ENCODE measurements at regions not wholly inside any gene's neighbourhood (a gene's known extent, or its start where the extent isn't known, plus 50 kb on each side); places are given as distances from the start of the nearest gene placed in this dataset.

DNA sequence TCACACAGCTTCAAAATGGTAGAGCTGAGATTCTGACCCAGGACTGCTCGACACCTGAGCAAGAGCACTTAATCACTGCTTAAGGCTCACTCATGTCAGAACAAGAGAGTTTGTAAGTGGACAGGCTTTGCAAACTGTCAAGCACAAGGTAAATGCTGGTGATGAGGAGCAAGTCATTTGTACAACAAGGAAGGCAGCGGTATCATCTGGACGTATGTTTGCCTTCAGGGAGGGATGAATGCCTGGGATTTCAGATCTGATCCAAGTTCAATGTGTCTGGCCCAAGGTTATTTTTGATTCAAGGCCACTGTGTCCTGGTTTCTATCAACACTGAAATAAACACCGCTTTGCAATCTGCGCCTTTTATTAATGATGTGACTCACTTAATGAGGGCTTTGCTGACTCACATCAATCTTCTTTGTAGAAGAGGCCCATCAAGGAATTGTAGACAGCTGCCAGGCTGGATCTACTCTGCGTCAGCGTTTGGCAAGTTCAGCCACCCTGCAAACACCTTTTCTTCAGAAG lies 174.4 kb upstream of the HS3ST3A1 start:
- DNase-seq (no peak), ATAC-seq (ENCODE audit: low read depth in 2 of 2) (no peak)
- Mint-ChIP-seq H3K27me3 (peaks cover 0 to 5% (median 0%) of the 10 kb centered on the region in 3 donors), H3K4me1 (no peaks in the 10 kb centered on the region), H3K36me3 (peaks cover 24 to 26% of the 10 kb centered on the region in 2 donors), H3K27ac (no peak overlapping the region), H3K9me3 (peaks cover 8 to 47% (median 22%) of the 10 kb centered on the region in 7 donors), H3K4me3 (no peak overlapping the region)

DNA sequence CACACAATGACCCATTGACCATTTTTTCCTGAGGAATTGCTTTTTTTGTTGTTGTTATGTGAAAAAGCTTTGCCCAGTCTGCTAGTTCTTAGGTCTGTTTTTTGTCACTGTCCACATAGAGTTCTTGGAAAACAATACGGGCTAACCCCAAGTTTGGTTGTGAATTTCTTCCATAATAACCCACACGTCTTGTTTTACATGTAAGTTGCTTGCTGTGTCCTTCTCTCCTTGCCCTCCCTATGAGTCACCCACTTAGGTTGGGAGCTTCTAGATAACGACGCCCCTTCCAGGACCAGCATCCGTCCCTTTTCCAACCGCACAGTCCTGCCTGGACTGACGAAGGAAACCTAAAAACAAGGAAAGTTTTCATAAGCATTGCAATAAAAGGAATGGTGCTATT lies 175.3 kb upstream of the HS3ST3A1 start:
- DNase-seq (no peak), ATAC-seq (ENCODE audit: low read depth in 2 of 2) (no peak)
- H3K27ac Mint-ChIP-seq, result no peak overlapping the region
- H3K4me1 Mint-ChIP-seq, result no peaks in the 10 kb centered on the region
- H3K36me3 Mint-ChIP-seq, result peaks cover 21% of the 10 kb centered on the region in 2 donors
- H3K27me3 Mint-ChIP-seq, result peaks cover 0 to 5% (median 0%) of the 10 kb centered on the region in 3 donors
- no peak overlapping the region for H3K4me3 Mint-ChIP-seq
- peaks cover 8 to 39% (median 18%) of the 10 kb centered on the region in 7 donors for H3K9me3 Mint-ChIP-seq

DNA sequence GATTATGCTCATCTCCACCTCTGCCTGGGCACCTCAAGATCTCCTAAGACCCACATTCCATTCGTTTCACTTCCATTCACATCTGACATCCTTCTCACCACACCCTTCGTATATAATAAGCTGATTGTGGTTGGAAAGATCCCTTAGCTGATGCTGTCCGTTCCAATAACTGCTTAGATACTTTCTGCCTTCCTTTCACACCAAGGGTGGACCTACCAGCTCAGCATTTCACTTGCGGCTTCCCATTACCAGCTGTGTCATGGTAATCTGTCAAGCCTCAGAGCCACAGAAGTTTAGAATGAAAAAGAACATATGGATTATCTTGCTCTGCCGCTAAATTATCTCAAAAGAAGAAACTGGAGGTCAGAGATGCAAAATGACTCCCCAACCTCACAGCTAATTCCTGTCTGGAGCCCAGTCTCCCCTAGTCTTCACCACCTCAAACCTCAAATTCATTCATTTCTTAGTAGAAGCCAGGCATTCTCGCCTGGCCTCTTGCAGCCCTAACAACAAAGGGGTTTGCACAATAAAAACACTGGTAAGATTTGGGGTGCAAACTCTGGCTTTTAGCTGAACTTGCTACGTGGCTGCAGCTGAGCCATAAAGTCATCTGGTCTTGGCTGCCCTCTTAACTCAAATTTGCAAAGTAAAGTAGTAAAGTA lies 182.8 kb upstream of the HS3ST3A1 start:
- Mint-ChIP-seq H3K9me3 (peaks cover 0 to 13% (median 6%) of the 10 kb centered on the region in 7 donors), H3K4me3 (no peak overlapping the region)

DNA sequence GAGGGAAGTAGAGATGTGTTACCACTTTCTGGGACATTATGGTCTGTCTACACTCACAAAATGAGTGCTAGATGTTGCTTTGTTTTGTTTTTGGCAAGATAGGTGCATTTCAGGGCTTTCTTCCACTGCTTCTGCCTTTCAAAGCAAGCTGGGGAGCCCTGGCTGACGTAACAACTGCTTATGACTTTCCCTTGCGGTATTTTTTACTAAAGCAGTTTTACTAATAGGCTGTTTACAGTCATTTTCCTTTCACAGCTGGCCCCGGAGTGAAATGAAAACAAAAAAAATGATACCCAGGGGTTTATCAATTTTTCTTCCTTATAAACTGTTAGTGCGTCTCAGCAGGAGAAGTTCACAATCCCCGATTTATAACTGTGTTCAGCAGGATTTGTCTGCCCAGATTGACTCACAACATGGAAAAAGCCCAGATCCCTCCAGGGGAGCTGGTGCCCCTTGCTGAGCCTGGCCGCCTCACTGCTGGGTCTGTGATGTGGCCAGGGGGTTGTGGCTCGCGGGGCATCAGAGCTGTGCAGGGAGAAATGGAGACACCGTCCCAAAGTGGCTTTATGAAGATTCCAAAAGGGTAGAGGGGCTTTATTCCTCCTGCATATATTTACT lies 184.4 kb upstream of the HS3ST3A1 start:
- ATAC-seq (ENCODE audit: low read depth in 2 of 2) (no peak), DNase-seq (no peak)
- H3K27ac Mint-ChIP-seq, result no peak overlapping the region
- H3K4me1 Mint-ChIP-seq, result peaks cover 15 to 21% (median 16%) of the 10 kb centered on the region in 3 donors
- H3K27me3 Mint-ChIP-seq, result no peaks in the 10 kb centered on the region
- no peak overlapping the region for H3K4me3 Mint-ChIP-seq
- peaks cover 0 to 14% (median 3%) of the 10 kb centered on the region in 7 donors for H3K9me3 Mint-ChIP-seq
- H3K36me3 Mint-ChIP-seq, result no peaks in the 10 kb centered on the region

More for the DNA sequence above, 182.8 kb upstream of the HS3ST3A1 start:
- ATAC-seq (ENCODE audit: low read depth in 2 of 2) (no peak), DNase-seq (no peak)
- H3K4me1 Mint-ChIP-seq, result peaks cover 15 to 21% (median 16%) of the 10 kb centered on the region in 3 donors
- H3K27ac Mint-ChIP-seq, result peak overlapping the region in 1 of 6 donors; percentile 83
- H3K27me3 Mint-ChIP-seq, result no peaks in the 10 kb centered on the region
- no peaks in the 10 kb centered on the region for H3K36me3 Mint-ChIP-seq

DNA sequence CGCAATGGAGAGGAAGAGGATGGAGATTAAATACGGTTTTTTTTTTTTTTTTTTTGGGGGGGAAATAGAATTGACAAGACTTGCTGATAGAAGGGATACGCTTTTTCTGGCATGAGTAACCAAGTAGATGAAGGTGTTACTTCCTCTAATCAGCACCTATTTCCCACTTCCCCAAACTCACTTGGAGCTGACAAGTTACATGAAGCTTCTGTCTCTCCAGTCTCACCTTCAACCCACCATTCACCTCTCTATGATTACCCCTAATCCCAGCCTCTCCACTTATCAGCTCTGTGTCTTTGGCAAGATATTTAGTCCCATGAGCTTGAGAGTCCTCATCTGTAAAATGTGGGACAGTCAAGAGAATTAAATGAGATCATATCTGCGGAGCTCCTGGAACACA lies 185.9 kb upstream of the HS3ST3A1 start:
- H3K4me1 Mint-ChIP-seq, result peaks cover 15 to 21% (median 16%) of the 10 kb centered on the region in 3 donors
- no peak overlapping the region for H3K4me3 Mint-ChIP-seq
- DNase-seq (peak; percentile 23), ATAC-seq (ENCODE audit: low read depth in 2 of 2) (peak; percentile 45 to 82)
- peak overlapping the region in 4 of 6 donors; percentile 5 to 40 (median 16) for H3K27ac Mint-ChIP-seq
- peaks cover 0 to 14% (median 3%) of the 10 kb centered on the region in 7 donors for H3K9me3 Mint-ChIP-seq
- no peaks in the 10 kb centered on the region for H3K27me3 Mint-ChIP-seq
- H3K36me3 Mint-ChIP-seq, result no peaks in the 10 kb centered on the region

DNA sequence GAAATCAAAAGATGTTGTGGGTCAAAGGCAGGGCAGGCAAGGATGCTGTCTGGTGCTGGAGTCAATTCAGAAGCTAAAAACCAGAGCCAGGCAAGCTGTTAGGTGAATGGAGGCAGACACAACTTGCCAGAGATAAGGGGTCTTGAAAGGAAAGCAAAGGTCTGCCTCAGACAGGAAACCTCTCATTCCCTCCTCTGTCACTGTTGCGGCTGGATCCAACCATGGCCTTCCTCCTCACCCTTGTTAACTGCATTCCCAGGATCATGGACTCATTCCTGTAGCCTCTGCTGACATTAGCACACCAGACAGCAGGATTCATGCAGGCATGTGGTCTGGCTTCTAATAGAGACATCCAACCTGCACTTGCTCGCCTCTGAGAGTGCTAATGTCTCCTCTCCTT lies 186.7 kb upstream of the HS3ST3A1 start:
- H3K4me1 Mint-ChIP-seq, result peaks cover 15 to 21% (median 16%) of the 10 kb centered on the region in 3 donors
- H3K27me3 Mint-ChIP-seq, result no peaks in the 10 kb centered on the region
- ATAC-seq (ENCODE audit: low read depth in 2 of 2) (no peak), DNase-seq (no peak)
- no peaks in the 10 kb centered on the region for H3K36me3 Mint-ChIP-seq
- peaks cover 0 to 14% (median 3%) of the 10 kb centered on the region in 7 donors for H3K9me3 Mint-ChIP-seq
- peak overlapping the region in 2 of 6 donors; percentile 13 to 40 for H3K27ac Mint-ChIP-seq
- peak overlapping the region in 1 of 8 donors; percentile 26 for H3K4me3 Mint-ChIP-seq

DNA sequence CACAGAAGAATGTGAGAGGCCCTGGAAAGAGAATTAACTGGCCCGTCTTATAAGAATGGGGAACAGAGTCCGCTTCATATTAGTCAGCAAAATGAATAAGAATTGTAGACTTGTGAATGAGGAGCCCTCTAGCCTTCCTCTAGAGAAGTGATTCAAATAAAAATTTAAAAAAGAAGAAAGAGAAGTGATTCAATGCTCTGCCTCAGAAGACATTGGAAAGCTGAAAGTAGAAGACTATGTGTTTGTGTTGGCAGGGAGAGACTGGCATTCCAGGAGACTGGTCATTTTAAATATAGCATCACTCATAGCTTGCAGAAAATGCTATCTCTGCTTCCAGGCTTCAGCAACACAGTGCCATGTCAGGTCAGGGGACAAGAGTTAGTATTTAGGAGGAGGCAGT lies 190.6 kb upstream of the HS3ST3A1 start:
- Mint-ChIP-seq H3K27ac (no peak overlapping the region), H3K4me1 (peaks cover 8 to 11% (median 10%) of the 10 kb centered on the region in 3 donors), H3K4me3 (no peak overlapping the region), H3K27me3 (no peaks in the 10 kb centered on the region), H3K36me3 (no peaks in the 10 kb centered on the region), H3K9me3 (peaks cover 0 to 14% (median 3%) of the 10 kb centered on the region in 7 donors)
- DNase-seq (no peak), ATAC-seq (ENCODE audit: low read depth in 2 of 2) (no peak)

DNA sequence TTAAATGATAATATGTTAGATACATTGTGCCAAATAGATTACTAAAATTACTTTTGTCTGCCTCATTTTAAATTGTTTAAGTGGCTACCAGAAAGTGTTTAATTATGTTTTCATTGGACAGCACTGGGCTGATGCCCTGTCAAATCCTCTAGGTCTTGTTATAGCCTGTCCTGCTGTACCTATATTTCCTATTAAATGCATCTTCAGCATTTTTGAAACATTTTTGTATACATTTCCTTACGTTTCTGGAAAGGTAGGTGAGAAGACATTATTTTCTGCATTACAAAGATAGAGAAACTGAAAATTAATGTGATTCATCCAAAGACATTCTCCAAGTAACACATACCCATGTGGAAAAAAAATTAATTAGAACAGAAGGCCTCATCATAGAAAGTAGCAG lies 192.2 kb upstream of the HS3ST3A1 start:
- ATAC-seq (ENCODE audit: low read depth in 2 of 2) (no peak), DNase-seq (no peak)
- no peaks in the 10 kb centered on the region for H3K36me3 Mint-ChIP-seq
- H3K9me3 Mint-ChIP-seq, result peaks cover 0 to 24% (median 8%) of the 10 kb centered on the region in 7 donors
- no peaks in the 10 kb centered on the region for H3K4me1 Mint-ChIP-seq
- H3K27ac Mint-ChIP-seq, result no peak overlapping the region
- no peaks in the 10 kb centered on the region for H3K27me3 Mint-ChIP-seq
- no peak overlapping the region for H3K4me3 Mint-ChIP-seq

DNA sequence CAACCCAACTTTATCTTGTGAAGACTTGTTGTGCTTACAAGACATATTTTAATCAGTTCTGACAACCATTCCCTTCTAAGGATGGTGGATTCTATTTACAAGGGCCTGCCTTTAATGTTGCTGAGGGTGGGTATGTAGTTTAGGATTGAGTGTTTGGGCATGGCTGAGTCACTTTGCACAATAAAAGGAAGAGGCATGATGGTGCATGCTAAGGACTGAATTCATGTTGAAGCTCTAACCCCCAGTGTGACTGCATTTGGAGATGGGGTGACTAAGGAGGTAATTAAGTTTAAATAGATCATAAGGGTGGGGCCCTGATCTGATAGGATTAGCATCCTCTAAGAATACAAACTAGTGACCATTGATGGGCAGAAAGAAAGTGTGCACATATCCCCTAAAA lies 196.1 kb upstream of the HS3ST3A1 start:
- DNase-seq (no peak), ATAC-seq (ENCODE audit: low read depth in 2 of 2) (no peak)
- H3K4me3 Mint-ChIP-seq, result no peak overlapping the region
- no peak overlapping the region for H3K27ac Mint-ChIP-seq
- no peaks in the 10 kb centered on the region for H3K36me3 Mint-ChIP-seq
- no peaks in the 10 kb centered on the region for H3K4me1 Mint-ChIP-seq
- H3K27me3 Mint-ChIP-seq, result no peaks in the 10 kb centered on the region
- peaks cover 0 to 10% (median 5%) of the 10 kb centered on the region in 7 donors for H3K9me3 Mint-ChIP-seq

DNA sequence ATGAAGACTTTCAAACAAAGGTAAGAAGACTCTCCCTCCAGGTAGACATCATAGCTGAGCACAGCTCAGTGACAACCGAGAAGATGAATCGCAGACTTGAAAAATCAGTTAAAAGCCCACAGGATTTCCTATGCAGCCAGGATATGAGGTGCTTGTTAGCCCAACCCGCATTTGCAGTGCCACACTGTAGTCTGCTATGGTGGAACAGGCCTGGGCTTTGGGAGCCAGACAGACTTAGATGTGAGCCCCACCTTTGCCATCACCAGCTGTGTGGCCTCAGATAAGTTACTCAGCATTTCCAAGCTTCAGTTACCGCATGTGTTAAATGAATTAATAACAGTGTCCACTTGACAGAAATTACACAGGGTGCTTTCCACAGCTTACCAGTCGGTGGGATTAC lies 204.4 kb upstream of the HS3ST3A1 start:
- DNase-seq (no peak), ATAC-seq (ENCODE audit: low read depth in 2 of 2) (no peak)
- H3K36me3 Mint-ChIP-seq, result no peaks in the 10 kb centered on the region
- peaks cover 0 to 6% (median 0%) of the 10 kb centered on the region in 7 donors for H3K9me3 Mint-ChIP-seq
- H3K4me3 Mint-ChIP-seq, result no peak overlapping the region
- no peaks in the 10 kb centered on the region for H3K4me1 Mint-ChIP-seq
- no peak overlapping the region for H3K27ac Mint-ChIP-seq
- H3K27me3 Mint-ChIP-seq, result no peaks in the 10 kb centered on the region

DNA sequence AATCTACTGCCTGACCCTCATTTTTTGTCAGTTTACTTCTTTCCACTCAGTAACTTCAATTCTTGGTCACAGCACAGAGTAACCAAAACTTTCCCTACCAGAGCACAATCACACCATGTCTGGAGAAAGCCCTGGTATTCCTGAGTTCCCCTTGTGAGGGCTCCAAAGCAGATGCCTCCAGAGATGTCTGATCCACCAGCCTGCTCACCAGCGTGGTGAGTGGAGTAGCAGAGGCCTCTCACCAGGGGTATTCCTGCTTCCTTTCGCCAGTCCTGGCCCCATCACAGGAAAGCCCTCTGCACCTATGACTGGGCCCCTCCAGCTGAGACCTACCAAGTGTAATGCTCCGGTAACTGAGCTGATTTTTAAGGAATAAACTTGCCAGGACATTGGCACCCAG lies 205.4 kb upstream of the HS3ST3A1 start:
- H3K36me3 Mint-ChIP-seq, result no peaks in the 10 kb centered on the region
- H3K27ac Mint-ChIP-seq, result no peak overlapping the region
- H3K9me3 Mint-ChIP-seq, result peaks cover 0 to 6% (median 0%) of the 10 kb centered on the region in 7 donors
- H3K4me3 Mint-ChIP-seq, result no peak overlapping the region
- no peaks in the 10 kb centered on the region for H3K27me3 Mint-ChIP-seq
- H3K4me1 Mint-ChIP-seq, result no peaks in the 10 kb centered on the region
- DNase-seq (no peak), ATAC-seq (ENCODE audit: low read depth in 2 of 2) (no peak)

DNA sequence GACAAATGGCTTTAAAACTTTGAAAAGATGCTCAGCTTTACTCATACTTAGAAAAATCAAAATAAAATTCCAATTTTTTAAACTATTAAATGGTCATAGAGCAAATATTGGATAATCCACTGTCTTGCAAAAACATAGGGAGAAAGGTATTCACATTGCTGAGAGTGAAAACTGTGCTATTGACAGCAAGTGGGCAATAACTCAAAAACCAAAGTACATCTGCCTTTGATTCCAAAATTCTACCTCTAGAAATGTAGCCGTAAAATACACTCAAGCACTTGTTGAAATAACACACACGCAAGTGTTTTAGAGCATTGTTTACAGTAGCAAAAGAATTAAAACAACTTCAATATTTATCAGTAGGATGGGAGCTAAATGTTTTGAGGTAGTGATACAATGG lies 210.6 kb upstream of the HS3ST3A1 start:
- H3K9me3 Mint-ChIP-seq, result peaks cover 0 to 6% (median 3%) of the 10 kb centered on the region in 7 donors
- DNase-seq (no peak), ATAC-seq (ENCODE audit: low read depth in 2 of 2) (no peak)
- no peaks in the 10 kb centered on the region for H3K4me1 Mint-ChIP-seq
- no peaks in the 10 kb centered on the region for H3K27me3 Mint-ChIP-seq
- peak overlapping the region in 1 of 8 donors; percentile 17 for H3K4me3 Mint-ChIP-seq
- no peak overlapping the region for H3K27ac Mint-ChIP-seq
- H3K36me3 Mint-ChIP-seq, result peaks cover 0 to 7% of the 10 kb centered on the region in 2 donors

DNA sequence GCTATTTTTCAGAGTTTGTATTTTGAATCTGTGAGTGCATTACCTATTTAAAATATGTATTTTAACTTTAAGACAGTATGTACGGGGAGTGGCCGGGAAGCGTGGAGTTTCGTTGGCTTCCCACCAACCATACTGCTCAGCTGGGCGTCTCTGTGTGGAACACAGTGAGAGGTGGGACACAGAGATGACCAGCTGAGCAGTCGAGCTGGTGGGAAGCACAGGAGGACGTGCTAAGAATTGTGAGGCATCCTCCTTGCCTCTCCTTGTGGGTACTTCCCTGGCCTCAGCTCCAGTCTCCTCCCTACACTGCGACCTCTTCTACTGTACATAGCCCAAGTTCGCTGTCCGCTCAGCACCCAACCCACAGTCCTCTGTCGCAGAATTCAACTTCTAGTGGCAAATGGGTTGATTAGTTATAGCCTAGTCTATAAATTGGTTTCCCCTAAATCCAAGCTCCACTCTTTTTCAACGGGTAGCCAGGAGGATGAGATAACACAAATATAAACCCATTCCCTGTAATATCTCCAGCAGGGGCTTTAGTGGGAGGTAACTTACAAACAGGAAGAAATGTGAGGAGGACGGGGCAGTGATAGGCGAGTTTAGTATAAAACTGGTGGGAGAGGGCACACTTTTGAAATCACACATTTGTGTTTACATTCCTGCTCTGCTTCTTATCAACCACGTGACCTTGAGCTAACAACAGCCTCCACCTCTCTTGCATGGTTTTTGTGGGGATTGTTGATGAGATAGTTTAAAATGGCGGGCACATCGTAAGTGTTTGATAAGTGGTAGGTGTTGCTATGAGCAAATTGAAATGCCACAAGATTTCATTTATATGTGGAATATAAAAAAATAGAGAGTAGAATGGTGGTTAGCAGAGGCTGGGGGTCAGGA lies 211.9 kb upstream of the HS3ST3A1 start:
- no peaks in the 10 kb centered on the region for H3K27me3 Mint-ChIP-seq
- no peaks in the 10 kb centered on the region for H3K4me1 Mint-ChIP-seq
- ATAC-seq (ENCODE audit: low read depth in 2 of 2), result no peak
- DNase-seq, result no peak
- H3K36me3 Mint-ChIP-seq, result peaks cover 0 to 7% of the 10 kb centered on the region in 2 donors
- peaks cover 0 to 6% (median 3%) of the 10 kb centered on the region in 7 donors for H3K9me3 Mint-ChIP-seq
- H3K4me3 Mint-ChIP-seq, result no peak overlapping the region
- H3K27ac Mint-ChIP-seq, result peak overlapping the region in 1 of 6 donors; percentile 33

All from naive B cell (primary cell).